ENCODE measurements at regions not wholly inside any gene's neighbourhood (a gene's known extent, or its start where the extent isn't known, plus 50 kb on each side); places are given as distances from the start of the nearest gene placed in this dataset.

DNA sequence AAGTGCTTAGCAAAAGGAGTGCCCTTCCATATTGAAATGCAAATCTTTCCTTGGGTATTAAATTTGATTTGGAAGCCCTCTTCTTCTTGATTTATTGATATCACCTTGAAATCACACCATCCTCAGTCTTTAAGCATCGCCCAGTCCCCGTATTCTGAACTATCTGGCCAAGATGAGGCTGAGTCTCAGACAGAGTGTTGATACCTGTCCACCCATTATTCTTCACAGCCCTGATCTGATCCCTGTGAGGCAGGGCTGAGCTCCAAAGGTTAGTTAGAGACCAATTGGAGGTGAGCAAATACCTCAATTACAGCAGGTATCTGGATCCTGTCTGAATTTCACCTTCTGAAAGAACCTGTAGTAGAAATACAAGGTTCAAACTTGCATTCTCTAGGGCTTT, 326.3 kb downstream of the FAT3 start:
- WGBS (ENCODE audit: low lambda C conversion rate) = 0% methylated on average over 2 of the region's 2 CpGs
- ATAC-seq (no peak), FAIRE-seq (no peak)
- TF ChIP-seq DNMT1 (CRISPR knock-in tag; IDR thresholded peaks at IDR 0.05) (no peak), ZKSCAN1 (IDR thresholded peaks at IDR 0.05; ENCODE audit: low read length) (no peak), SNRNP70 (IDR thresholded peaks at IDR 0.05; ENCODE audit: low read depth, low read length) (no peak), TMF1 (CRISPR knock-in tag; IDR thresholded peaks at IDR 0.05; ENCODE audit: low read depth) (no peak), PITX1 (CRISPR knock-in tag; IDR thresholded peaks at IDR 0.05) (no peak), PAWR (CRISPR knock-in tag; IDR thresholded peaks at IDR 0.05; ENCODE audit: borderline replicate concordance) (no peak), ZNF709 (CRISPR knock-in tag; IDR thresholded peaks at IDR 0.05) (no peak), ARHGAP35 (CRISPR knock-in tag; IDR thresholded peaks at IDR 0.05; ENCODE audit: borderline replicate concordance) (no peak), KLF15 (CRISPR knock-in tag; IDR thresholded peaks at IDR 0.05; ENCODE audit: borderline replicate concordance) (no peak), HOXD1 (CRISPR knock-in tag; IDR thresholded peaks at IDR 0.05) (no peak), SUZ12 (IDR thresholded peaks at IDR 0.05; ENCODE audit: low read depth, low read length) (no peak), FOXK1 (CRISPR knock-in tag; IDR thresholded peaks at IDR 0.05; ENCODE audit: borderline replicate concordance, low read depth) (no peak), ZNF335 (CRISPR knock-in tag; IDR thresholded peaks at IDR 0.05) (no peak), FOSL2 (CRISPR knock-in tag; IDR thresholded peaks at IDR 0.05) (no peak)
- TF ChIP-seq, protein P1, sequence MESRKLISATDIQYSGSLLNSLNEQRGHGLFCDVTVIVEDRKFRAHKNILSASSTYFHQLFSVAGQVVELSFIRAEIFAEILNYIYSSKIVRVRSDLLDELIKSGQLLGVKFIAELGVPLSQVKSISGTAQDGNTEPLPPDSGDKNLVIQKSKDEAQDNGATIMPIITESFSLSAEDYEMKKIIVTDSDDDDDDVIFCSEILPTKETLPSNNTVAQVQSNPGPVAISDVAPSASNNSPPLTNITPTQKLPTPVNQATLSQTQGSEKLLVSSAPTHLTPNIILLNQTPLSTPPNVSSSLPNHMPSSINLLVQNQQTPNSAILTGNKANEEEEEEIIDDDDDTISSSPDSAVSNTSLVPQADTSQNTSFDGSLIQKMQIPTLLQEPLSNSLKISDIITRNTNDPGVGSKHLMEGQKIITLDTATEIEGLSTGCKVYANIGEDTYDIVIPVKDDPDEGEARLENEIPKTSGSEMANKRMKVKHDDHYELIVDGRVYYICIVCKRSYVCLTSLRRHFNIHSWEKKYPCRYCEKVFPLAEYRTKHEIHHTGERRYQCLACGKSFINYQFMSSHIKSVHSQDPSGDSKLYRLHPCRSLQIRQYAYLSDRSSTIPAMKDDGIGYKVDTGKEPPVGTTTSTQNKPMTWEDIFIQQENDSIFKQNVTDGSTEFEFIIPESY (CRISPR knock-in tag; IDR thresholded peaks at IDR 0.05) = no peak
- TF ChIP-seq, protein P2, sequence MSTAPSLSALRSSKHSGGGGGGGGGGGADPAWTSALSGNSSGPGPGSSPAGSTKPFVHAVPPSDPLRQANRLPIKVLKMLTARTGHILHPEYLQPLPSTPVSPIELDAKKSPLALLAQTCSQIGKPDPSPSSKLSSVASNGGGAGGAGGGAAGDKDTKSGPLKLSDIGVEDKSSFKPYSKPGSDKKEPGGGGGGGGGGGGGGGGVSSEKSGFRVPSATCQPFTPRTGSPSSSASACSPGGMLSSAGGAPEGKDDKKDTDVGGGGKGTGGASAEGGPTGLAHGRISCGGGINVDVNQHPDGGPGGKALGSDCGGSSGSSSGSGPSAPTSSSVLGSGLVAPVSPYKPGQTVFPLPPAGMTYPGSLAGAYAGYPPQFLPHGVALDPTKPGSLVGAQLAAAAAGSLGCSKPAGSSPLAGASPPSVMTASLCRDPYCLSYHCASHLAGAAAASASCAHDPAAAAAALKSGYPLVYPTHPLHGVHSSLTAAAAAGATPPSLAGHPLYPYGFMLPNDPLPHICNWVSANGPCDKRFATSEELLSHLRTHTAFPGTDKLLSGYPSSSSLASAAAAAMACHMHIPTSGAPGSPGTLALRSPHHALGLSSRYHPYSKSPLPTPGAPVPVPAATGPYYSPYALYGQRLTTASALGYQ (CRISPR knock-in tag; IDR thresholded peaks at IDR 0.05) = no peak
- TF ChIP-seq, protein P3, sequence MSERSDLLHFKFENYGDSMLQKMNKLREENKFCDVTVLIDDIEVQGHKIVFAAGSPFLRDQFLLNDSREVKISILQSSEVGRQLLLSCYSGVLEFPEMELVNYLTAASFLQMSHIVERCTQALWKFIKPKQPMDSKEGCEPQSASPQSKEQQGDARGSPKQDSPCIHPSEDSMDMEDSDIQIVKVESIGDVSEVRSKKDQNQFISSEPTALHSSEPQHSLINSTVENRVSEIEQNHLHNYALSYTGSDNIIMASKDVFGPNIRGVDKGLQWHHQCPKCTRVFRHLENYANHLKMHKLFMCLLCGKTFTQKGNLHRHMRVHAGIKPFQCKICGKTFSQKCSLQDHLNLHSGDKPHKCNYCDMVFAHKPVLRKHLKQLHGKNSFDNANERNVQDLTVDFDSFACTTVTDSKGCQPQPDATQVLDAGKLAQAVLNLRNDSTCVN (CRISPR knock-in tag; IDR thresholded peaks at IDR 0.05; ENCODE audit: borderline replicate concordance) = no peak
- TF ChIP-seq, protein P4, sequence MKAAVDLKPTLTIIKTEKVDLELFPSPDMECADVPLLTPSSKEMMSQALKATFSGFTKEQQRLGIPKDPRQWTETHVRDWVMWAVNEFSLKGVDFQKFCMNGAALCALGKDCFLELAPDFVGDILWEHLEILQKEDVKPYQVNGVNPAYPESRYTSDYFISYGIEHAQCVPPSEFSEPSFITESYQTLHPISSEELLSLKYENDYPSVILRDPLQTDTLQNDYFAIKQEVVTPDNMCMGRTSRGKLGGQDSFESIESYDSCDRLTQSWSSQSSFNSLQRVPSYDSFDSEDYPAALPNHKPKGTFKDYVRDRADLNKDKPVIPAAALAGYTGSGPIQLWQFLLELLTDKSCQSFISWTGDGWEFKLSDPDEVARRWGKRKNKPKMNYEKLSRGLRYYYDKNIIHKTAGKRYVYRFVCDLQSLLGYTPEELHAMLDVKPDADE (CRISPR knock-in tag; IDR thresholded peaks at IDR 0.05) = no peak
- TF ChIP-seq, protein P5, sequence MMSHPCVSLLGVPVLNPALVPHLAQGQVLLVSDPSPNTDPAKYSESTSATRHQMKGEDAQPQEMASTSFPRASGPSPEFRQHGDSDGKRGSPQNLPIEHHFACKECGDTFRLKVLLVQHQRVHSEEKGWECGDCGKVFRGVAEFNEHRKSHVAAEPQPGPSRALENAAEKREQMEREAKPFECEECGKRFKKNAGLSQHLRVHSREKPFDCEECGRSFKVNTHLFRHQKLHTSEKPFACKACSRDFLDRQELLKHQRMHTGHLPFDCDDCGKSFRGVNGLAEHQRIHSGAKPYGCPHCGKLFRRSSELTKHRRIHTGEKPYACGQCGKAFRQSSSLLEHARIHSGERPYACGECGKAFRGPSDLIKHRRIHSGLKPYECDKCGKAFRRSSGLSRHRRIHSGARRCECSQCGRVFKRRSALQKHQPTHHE (CRISPR knock-in tag; IDR thresholded peaks at IDR 0.05; ENCODE audit: borderline replicate concordance) = no peak

More for the DNA sequence above, 326.3 kb downstream of the FAT3 start:
- no peaks in the 10 kb centered on the region for H3K9me3 ChIP-seq (ENCODE audit: low read length)
- no peak for DNase-seq (ENCODE audit: low spot score)
- H3K4me3 ChIP-seq (replicated peaks in 1 of 3; ENCODE audit: insufficient read depth in 1 of 3, low read depth in 2 of 3, low read length in 3 of 3) = no peak overlapping the region
- POLR2A ChIA-PET = no interaction called here
- H3K79me2 ChIP-seq (ENCODE audit: insufficient read depth, low read length) = no peaks in the 10 kb centered on the region
- CTCF ChIA-PET (ENCODE audit: low intra/inter-chr PET ratio, low total read pairs) = no interaction called here
- BruUV-seq (replicated peaks) = no TSS peak
- no peaks in the 10 kb centered on the region for H4K20me1 ChIP-seq (ENCODE audit: insufficient read depth, low read length)
- no peak overlapping the region for H3K9ac ChIP-seq (ENCODE audit: insufficient read depth, low read depth, low read length)
- H3K27ac ChIP-seq (ENCODE audit: extremely low read length, insufficient read depth, low read length) = no peak overlapping the region
- no peaks in the 10 kb centered on the region for H3K36me3 ChIP-seq (replicated peaks in 1 of 2; ENCODE audit: control insufficient read depth in 1 of 2, insufficient read depth in 2 of 2, low read length in 2 of 2)
- intact Hi-C loops (cut with micrococcal nuclease; ENCODE audit: unreplicated experiment) (no loop called here), in situ Hi-C loops (cut with HindIII; ENCODE audit: extremely low pct_ligation_motif_present, low pct_unique_long_range_greater_than_20kb) (no loop called here)
- no peaks in the 10 kb centered on the region for H3K4me1 ChIP-seq (ENCODE audit: insufficient read depth, low read length)
- no peak overlapping the region for H2AFZ ChIP-seq (ENCODE audit: low read length)
- no peak overlapping the region for H3K4me2 ChIP-seq (ENCODE audit: low read depth, low read length)
- no peaks in the 10 kb centered on the region for H3K27me3 ChIP-seq (ENCODE audit: control insufficient read depth in 1 of 2, insufficient read depth in 2 of 2, low read length in 2 of 2)
